GM12872 (cell line): ENCODE measurements at regions not wholly inside any gene's neighbourhood (a gene's known extent, or its start where the extent isn't known, plus 50 kb on each side); places are given as distances from the start of the nearest gene placed in this dataset.

Experiments used
- CTCF ChIP-seq: IDR thresholded peaks from 3 replicates; pipeline ENCODE4 v1.5.1; 2011; ENCODE audit warnings: low read depth, mild to moderate bottlenecking, low read length, moderate library complexity; ENCODE audit not compliant: insufficient read depth

- no peak for TF ChIP-seq CTCF
Measured at GRCh38 chr19:30107251-30107650, 165.2 kb downstream of the URI1 start.

GRCh38 chr19:30109565-30109964 lies 167.5 kb downstream of the URI1 start:
- TF ChIP-seq CTCF: no peak

DNA sequence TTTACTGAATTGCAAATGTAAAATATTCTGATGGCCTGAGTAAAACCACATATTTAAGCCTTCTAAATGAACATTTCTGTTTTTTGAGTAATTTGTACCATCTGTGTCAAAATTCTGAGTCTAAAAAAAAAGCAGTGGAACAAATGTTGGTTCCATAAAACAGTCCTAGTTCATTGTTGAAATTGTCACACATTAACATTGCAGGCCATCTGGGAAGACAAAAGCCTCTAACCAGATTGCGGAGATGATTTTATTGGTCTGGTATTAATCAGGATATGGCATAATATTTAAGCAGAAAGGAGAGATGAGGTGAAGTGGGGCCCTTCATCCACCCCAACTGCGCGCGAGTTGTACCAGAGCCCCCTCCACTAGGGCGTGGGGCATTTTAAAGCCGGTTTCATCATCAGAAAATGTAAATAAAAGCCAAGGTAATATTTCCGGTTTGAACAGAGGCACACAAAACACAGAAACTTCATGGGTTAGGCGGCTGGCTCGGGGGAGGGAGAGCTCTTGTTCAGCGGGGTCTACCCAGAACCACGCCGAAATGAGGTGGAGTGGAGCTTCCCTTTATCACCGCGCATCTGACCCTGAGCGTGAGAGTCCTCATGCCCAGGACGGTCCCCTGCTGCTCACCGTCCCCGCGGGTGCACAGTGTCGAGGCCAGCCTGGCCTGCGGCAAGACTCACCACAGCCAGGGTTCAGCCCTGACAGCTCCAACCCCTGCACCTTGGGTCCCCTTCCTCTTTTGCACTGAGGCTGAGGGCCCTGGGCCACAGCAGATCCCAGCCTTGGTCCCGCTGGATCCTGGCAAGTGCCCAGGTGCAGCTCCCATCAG lies 169.2 kb downstream of the URI1 start:
- no peak for TF ChIP-seq CTCF

GRCh38 chr19:30112171-30112570 lies 170.1 kb downstream of the URI1 start:
- TF ChIP-seq CTCF: no peak

DNA sequence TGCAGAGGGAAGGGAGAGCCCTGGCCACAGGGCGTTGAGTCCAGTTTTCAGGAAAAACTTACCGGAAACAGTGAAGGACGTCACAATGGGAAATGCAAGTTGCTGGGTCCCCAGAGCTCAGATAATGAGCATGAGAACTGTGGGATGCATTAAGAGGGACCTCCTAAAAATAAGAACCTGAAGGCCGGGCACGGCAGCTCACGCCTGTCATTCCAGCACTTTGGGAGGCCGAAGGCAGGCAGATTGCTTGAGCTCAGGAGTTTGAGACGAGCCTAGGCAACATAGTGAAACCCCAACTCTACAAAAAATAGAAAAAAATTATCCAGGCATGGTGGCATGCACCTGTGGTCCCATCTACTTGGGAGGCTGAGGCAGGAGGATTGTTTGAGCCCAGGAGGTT lies 170.6 kb downstream of the URI1 start:
- no peak for TF ChIP-seq CTCF

DNA sequence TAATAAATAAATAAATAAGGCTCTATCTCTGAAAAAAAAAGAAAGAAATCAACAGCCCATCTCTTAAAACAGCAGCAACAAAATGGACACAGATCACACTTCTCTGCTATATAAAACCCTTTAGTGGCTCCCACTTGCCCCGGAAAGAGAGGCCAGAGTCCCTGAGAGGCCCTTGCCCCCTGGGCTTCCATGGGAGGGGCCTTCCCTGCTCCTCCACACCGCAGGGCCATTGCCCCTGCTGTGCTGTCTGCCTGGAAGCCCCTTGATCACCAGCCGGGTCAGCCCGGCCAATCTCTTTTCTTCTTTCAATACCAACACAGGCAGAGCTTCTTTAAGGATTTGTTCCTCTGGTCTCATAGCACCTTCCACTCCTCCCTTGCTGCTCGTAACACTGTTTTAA lies 171.1 kb downstream of the URI1 start:
- TF ChIP-seq CTCF: no peak

GRCh38 chr19:30115947-30116346 lies 173.9 kb downstream of the URI1 start:
- TF ChIP-seq CTCF: no peak
